Glutamatergic neuron (in vitro differentiated cells): ENCODE measurements at regions not wholly inside any gene's neighbourhood (a gene's known extent, or its start where the extent isn't known, plus 50 kb on each side); places are given as distances from the start of the nearest gene placed in this dataset.

Experiments
- DNase-seq: peaks from one replicate; pipeline ENCODE4 v3.0.0; 2022
- H3K27ac Mint-ChIP-seq: one replicate; pipeline ENCODE4 v1.8.0; 2020; ENCODE audit warnings: mild to moderate bottlenecking, mixed read lengths, inconsistent platforms; ENCODE audit not compliant: unreplicated experiment
- H3K27me3 Mint-ChIP-seq: one replicate; pipeline ENCODE4 v1.8.0; 2020; ENCODE audit warnings: mild to moderate bottlenecking, moderate library complexity, mixed read lengths, inconsistent platforms; ENCODE audit not compliant: unreplicated experiment
- H3K36me3 Mint-ChIP-seq: one replicate; pipeline ENCODE4 v1.8.0; 2020; ENCODE audit warnings: mild to moderate bottlenecking, mixed read lengths, inconsistent platforms; ENCODE audit not compliant: unreplicated experiment
- H3K4me1 Mint-ChIP-seq: one replicate; pipeline ENCODE4 v1.8.0; 2020; ENCODE audit warnings: mild to moderate bottlenecking, low read depth, mixed read lengths, inconsistent platforms; ENCODE audit not compliant: unreplicated experiment
- H3K4me3 Mint-ChIP-seq: one replicate; pipeline ENCODE4 v1.8.0; 2020; ENCODE audit warnings: mild to moderate bottlenecking, mixed read lengths, inconsistent platforms; ENCODE audit not compliant: unreplicated experiment
- H3K9me3 Mint-ChIP-seq: one replicate; pipeline ENCODE4 v1.8.0; 2020; ENCODE audit warnings: mild to moderate bottlenecking, moderate library complexity, mixed read lengths, inconsistent platforms; ENCODE audit not compliant: unreplicated experiment
- TF ChIP-seq, protein P1 (sequence below): fragments of 200-600 bp; sonication (generic); IDR thresholded peaks from one replicate; pipeline ENCODE4 v1.5.0; 2021; ENCODE audit not compliant: partially characterized antibody, unreplicated experiment

DNA sequence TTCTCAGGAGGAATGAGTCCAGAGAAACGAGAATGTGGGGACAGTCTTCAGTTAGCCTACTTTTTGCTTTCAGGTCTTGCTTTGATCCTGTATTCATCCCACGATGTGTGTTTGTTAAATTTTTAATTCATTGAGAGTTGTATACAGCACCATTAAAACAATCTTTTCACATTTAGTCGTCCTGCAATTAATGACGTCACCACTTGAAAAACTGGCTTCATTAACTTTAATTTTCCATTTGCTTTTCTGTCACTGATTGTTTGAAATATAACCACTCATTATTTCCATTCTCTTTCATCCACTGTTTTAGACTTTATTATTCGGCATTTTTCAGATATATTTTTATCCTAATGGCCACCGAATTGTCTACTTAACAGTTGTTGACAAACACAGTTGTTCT lies 146.9 kb downstream of the TFEC start:
- Mint-ChIP-seq H3K4me1 (no peaks in the 10 kb centered on the region), H3K4me3 (no peak overlapping the region), H3K9me3 (no peaks in the 10 kb centered on the region), H3K27me3 (no peaks in the 10 kb centered on the region), H3K27ac (no peak overlapping the region), H3K36me3 (no peaks in the 10 kb centered on the region)
- DNase-seq = no peak
- TF ChIP-seq, protein P1, sequence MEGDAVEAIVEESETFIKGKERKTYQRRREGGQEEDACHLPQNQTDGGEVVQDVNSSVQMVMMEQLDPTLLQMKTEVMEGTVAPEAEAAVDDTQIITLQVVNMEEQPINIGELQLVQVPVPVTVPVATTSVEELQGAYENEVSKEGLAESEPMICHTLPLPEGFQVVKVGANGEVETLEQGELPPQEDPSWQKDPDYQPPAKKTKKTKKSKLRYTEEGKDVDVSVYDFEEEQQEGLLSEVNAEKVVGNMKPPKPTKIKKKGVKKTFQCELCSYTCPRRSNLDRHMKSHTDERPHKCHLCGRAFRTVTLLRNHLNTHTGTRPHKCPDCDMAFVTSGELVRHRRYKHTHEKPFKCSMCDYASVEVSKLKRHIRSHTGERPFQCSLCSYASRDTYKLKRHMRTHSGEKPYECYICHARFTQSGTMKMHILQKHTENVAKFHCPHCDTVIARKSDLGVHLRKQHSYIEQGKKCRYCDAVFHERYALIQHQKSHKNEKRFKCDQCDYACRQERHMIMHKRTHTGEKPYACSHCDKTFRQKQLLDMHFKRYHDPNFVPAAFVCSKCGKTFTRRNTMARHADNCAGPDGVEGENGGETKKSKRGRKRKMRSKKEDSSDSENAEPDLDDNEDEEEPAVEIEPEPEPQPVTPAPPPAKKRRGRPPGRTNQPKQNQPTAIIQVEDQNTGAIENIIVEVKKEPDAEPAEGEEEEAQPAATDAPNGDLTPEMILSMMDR = no peak

DNA sequence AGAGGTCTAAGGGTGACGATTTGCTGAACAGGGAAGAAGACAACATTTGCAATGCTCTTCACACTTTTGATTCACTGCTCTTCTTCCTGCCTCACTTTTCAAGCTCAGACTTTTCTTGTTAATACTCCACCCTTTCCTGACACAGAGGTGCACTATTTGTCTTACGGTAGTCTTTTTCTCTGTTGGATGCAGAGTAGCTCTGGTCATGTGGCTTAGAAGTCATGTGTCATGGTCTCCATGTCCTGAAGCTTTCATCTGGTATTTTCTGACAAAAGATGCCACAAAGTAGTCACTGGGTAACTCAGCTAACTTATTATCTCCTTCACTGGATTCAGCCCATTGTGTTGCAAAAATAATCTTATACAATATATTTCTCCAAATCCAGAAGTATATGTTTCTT lies 149.1 kb downstream of the TFEC start:
- Mint-ChIP-seq H3K4me1 (no peaks in the 10 kb centered on the region), H3K4me3 (no peak overlapping the region), H3K36me3 (no peaks in the 10 kb centered on the region), H3K27me3 (no peaks in the 10 kb centered on the region), H3K9me3 (no peaks in the 10 kb centered on the region), H3K27ac (no peak overlapping the region)
- DNase-seq = no peak
- TF ChIP-seq, protein P1 = no peak

DNA sequence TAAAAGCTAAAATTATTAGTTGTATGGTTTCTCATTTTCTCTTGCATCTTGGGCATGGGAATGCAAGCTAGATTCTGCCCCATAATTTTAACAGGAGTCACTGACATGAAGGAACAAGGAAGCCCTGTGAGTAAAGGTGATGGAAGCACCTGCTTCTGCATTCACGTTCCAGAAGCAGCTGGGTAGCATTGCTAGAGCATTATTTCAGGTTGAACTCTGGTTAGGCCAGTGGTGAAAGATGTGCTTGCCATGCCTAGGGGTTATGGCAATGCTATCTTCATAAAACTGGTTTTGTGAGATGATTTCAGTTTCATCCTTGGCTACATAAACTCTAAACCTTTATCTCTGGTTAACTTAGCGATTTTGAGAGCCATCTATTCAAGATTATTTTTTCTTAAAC lies 151.4 kb downstream of the TFEC start:
- TF ChIP-seq, protein P1 = no peak

DNA sequence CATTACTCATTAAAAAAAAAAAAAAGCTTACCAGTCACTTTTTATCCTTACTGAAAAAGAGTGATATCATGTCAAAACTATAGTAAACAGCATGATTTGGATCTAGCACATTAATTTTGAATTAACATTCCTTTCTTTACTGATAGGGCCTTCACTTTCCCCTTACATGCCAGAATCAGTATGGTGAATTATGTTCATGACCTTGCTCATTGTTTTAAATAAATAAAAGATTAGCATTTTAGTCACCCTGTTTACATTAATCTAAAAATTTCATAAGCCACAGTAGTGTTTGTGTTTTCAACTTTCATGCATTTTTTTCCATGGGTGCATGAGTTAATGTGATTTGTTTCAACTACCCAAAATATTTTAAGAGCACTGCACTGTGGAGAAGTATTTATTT lies 160.8 kb downstream of the TFEC start:
- no peak overlapping the region for H3K27ac Mint-ChIP-seq
- H3K9me3 Mint-ChIP-seq = no peaks in the 10 kb centered on the region
- H3K4me1 Mint-ChIP-seq = no peaks in the 10 kb centered on the region
- DNase-seq = no peak
- no peak overlapping the region for H3K4me3 Mint-ChIP-seq
- TF ChIP-seq, protein P1 = no peak
- H3K36me3 Mint-ChIP-seq = no peaks in the 10 kb centered on the region
- peaks cover 2% of the 10 kb centered on the region for H3K27me3 Mint-ChIP-seq

More for the DNA sequence above, 151.4 kb downstream of the TFEC start:
- Mint-ChIP-seq H3K27me3 (no peaks in the 10 kb centered on the region), H3K27ac (no peak overlapping the region), H3K9me3 (peaks cover 2% of the 10 kb centered on the region), H3K36me3 (no peaks in the 10 kb centered on the region), H3K4me3 (no peak overlapping the region), H3K4me1 (no peaks in the 10 kb centered on the region)
- DNase-seq = no peak

DNA sequence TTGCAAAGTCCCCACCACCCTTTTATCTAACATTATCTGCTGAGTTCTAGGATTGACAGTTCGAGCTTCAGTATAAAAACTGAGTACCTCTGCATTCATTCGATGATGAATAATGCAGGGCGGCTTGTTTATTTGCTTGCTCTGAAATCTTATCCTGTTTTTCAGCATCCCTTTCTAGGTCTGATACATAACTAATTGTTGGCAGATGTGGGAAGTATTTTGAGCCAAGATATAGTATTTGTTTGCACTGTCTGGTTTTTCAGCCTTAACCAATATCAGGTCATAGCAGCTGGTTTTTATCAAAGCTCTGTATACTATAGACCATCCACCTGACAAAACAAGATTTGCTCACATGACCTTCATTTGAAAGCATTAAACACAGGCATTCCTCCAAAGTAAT lies 161.4 kb downstream of the TFEC start:
- no peaks in the 10 kb centered on the region for H3K36me3 Mint-ChIP-seq
- H3K27me3 Mint-ChIP-seq = peaks cover 2% of the 10 kb centered on the region
- no peak overlapping the region for H3K4me3 Mint-ChIP-seq
- DNase-seq = no peak
- H3K9me3 Mint-ChIP-seq = no peaks in the 10 kb centered on the region
- no peaks in the 10 kb centered on the region for H3K4me1 Mint-ChIP-seq
- H3K27ac Mint-ChIP-seq = no peak overlapping the region
- TF ChIP-seq, protein P1 = no peak
